Endothelial cell of umbilical vein (primary cell): ENCODE measurements at regions not wholly inside any gene's neighbourhood (a gene's known extent, or its start where the extent isn't known, plus 50 kb on each side); places are given as distances from the start of the nearest gene placed in this dataset.

Experiments used
- EZH2 ChIP-seq: IDR thresholded peaks from 2 replicates; pipeline ENCODE4 v1.6.1; 2012; ENCODE audit warnings: borderline replicate concordance, low read depth, mild to moderate bottlenecking, moderate library complexity, low read length, inconsistent platforms; ENCODE audit not compliant: severe bottlenecking
- FOS ChIP-seq: IDR thresholded peaks from 2 replicates; pipeline ENCODE4 v1.6.1; 2011; ENCODE audit warnings: mild to moderate bottlenecking, low read length, moderate library complexity, borderline replicate concordance; ENCODE audit not compliant: insufficient read depth
- GATA2 ChIP-seq: IDR thresholded peaks from 2 replicates; pipeline ENCODE4 v1.7.0; 2011; ENCODE audit warnings: low read depth, mild to moderate bottlenecking, moderate library complexity, mixed read lengths, low read length; ENCODE audit not compliant: insufficient read length, insufficient read depth
- JUN ChIP-seq: IDR thresholded peaks from 2 replicates; pipeline ENCODE4 v1.6.1; 2011; ENCODE audit warnings: borderline replicate concordance, low read depth; ENCODE audit not compliant: insufficient read length, insufficient read depth
- MYC ChIP-seq: IDR thresholded peaks from one replicate; pipeline ENCODE4 v1.6.1; 2011; ENCODE audit warnings: mild to moderate bottlenecking, low read depth, low read length
- POLR2A ChIP-seq: IDR thresholded peaks from 2 replicates; pipeline ENCODE4 v1.6.1; 2012; ENCODE audit warnings: low read depth, mild to moderate bottlenecking, control low read depth, low read length
- POLR2AphosphoS5 ChIP-seq: IDR thresholded peaks from 2 replicates; pipeline ENCODE4 v1.6.1; 2012; ENCODE audit warnings: low read depth, mild to moderate bottlenecking, control low read depth, low read length, moderate library complexity; ENCODE audit not compliant: insufficient read depth
- TF ChIP-seq, protein P1 (sequence below): IDR thresholded peaks from 2 replicates; pipeline ENCODE4 v1.6.1; 2011; ENCODE audit not compliant: insufficient read depth, insufficient read length
- TF ChIP-seq, protein P2 (sequence below), 2 donors: IDR thresholded peaks; 1 replicate in 1 of 2; 2 replicates in 1 of 2; pipeline ENCODE4 v1.5.1; 2011; ENCODE audit warnings: low read length in 2 of 2, mild to moderate bottlenecking in 2 of 2, moderate library complexity in 2 of 2, control low read depth in 1 of 2, inconsistent platforms in 1 of 2, low read depth in 1 of 2; ENCODE audit not compliant: insufficient read depth in 1 of 2; ENCODE audit errors: extremely low read depth in 1 of 2

DNA sequence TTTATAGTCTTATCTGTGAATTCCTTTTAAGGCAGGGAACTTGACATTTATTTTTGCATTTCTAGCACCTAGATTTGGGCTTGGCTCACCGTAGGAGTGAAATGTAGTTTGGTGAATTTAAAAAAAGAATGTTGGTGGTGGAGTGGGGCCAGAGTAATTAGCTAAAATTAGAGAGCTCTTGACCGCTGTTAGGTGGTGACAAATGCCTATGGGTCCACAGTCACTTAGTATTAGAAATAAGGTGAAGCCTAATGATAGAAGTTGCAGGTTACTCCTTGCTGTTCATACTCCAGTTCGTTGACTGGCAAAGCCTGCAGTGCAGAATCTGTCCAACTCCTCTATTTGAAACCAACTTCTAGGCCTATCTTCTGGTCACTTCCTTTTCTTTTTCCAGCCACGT, 318.8 kb upstream of the NRIP1 start:
- TF ChIP-seq, protein P1, sequence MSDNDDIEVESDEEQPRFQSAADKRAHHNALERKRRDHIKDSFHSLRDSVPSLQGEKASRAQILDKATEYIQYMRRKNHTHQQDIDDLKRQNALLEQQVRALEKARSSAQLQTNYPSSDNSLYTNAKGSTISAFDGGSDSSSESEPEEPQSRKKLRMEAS = no peak
- TF ChIP-seq, protein P2, sequence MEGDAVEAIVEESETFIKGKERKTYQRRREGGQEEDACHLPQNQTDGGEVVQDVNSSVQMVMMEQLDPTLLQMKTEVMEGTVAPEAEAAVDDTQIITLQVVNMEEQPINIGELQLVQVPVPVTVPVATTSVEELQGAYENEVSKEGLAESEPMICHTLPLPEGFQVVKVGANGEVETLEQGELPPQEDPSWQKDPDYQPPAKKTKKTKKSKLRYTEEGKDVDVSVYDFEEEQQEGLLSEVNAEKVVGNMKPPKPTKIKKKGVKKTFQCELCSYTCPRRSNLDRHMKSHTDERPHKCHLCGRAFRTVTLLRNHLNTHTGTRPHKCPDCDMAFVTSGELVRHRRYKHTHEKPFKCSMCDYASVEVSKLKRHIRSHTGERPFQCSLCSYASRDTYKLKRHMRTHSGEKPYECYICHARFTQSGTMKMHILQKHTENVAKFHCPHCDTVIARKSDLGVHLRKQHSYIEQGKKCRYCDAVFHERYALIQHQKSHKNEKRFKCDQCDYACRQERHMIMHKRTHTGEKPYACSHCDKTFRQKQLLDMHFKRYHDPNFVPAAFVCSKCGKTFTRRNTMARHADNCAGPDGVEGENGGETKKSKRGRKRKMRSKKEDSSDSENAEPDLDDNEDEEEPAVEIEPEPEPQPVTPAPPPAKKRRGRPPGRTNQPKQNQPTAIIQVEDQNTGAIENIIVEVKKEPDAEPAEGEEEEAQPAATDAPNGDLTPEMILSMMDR (IDR thresholded peaks at IDR 0.05; ENCODE audit: extremely low read depth in 1 of 2, insufficient read depth in 1 of 2, low read depth in 1 of 2, low read length in 2 of 2) = no peak
- no peak for TF ChIP-seq POLR2A
- TF ChIP-seq JUN = no peak
- TF ChIP-seq EZH2 = no peak
- TF ChIP-seq POLR2AphosphoS5 = no peak
- no peak for TF ChIP-seq MYC
- TF ChIP-seq FOS = no peak
- no peak for TF ChIP-seq GATA2
